Esophagus muscularis mucosa (tissue), 3 donors: ENCODE measurements at regions not wholly inside any gene's neighbourhood (a gene's known extent, or its start where the extent isn't known, plus 50 kb on each side); places are given as distances from the start of the nearest gene placed in this dataset.

ENCODE experiments used
- CTCF ChIP-seq, 3 experiments: fragments of 200-600 bp in 2 of 3; fragments of 450-650 bp in 1 of 3; sonication (generic) in 2 of 3; IDR thresholded peaks; one replicate each; pipeline ENCODE4 v1.5.1; 2017 to 2019; ENCODE audit warnings: antibody characterized with exemption in 3 of 3, mild to moderate bottlenecking in 2 of 3, moderate library complexity in 1 of 3
- POLR2A ChIP-seq: fragments of 450-650 bp; IDR thresholded peaks from one replicate; pipeline ENCODE4 v1.6.1; 2017; ENCODE audit warnings: antibody characterized with exemption, moderate library complexity, mild to moderate bottlenecking, low read depth

- no peak for TF ChIP-seq CTCF (IDR thresholded peaks at IDR 0.05)
- no peak for TF ChIP-seq POLR2A
These were observed 354.3 kb upstream of the FAR2 start for GRCh38 chr12:28794786-28795185.
